ENCODE measurements at regions not wholly inside any gene's neighbourhood (a gene's known extent, or its start where the extent isn't known, plus 50 kb on each side); places are given as distances from the start of the nearest gene placed in this dataset.

DNA sequence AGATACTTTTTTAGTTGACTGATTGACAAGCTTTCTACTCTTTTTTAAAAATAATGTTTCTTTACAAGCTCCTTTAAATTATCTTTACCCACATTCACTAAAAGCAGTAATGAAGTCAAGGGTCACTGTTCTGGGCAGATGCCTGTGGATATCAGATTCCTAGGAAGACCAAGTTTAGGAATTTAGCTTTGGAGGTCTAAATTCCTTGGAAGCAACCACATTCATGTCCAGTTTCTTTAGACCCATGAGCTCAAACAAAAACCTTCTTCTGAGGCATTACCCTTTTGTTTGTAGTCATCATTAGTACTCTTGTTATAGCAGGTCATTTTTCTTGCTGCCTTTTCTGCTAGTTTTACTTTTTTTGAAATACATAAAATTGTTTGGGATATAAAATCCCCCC is 462.9 kb upstream of the JAG1 start:
- H3K9me3 ChIP-seq (ENCODE audit: control insufficient read depth, insufficient read depth, low read length), result no peaks in the 10 kb centered on the region
- no peak overlapping the region for H3K4me3 ChIP-seq (ENCODE audit: low read depth, low read length)
- no peak overlapping the region for H3K9ac ChIP-seq (ENCODE audit: low read depth, low read length)
- no peaks in the 10 kb centered on the region for H3K27me3 ChIP-seq (ENCODE audit: control insufficient read depth, insufficient read depth, low read length)
- H3K4me1 ChIP-seq (ENCODE audit: control insufficient read depth, insufficient read depth, low read length), result no peaks in the 10 kb centered on the region
- no peaks in the 10 kb centered on the region for H3K36me3 ChIP-seq (ENCODE audit: control insufficient read depth, insufficient read depth, low read length)

DNA sequence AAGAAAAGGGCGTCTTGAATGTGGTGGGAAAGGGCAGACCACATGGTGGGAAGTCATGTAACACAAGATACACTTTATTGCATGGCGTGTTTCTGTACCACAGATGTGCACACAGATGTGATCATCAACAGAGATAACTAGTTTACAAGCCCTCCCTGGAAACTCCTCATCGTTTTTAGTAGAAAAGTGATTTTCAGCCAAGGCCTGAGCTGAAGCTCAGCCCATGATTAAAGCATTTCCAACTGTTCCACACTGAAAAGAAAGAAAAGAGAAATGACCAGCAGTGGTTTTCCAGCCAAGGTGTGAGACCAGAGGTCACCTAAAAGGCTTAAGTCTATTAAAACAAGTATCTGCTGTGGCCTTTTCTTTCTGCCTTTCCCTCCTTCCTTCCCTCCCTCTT is 463.9 kb upstream of the JAG1 start:
- H3K27me3 ChIP-seq (ENCODE audit: control insufficient read depth, insufficient read depth, low read length), result no peaks in the 10 kb centered on the region
- no peaks in the 10 kb centered on the region for H3K4me1 ChIP-seq (ENCODE audit: control insufficient read depth, insufficient read depth, low read length)
- no peaks in the 10 kb centered on the region for H3K9me3 ChIP-seq (ENCODE audit: control insufficient read depth, insufficient read depth, low read length)
- no peak overlapping the region for H3K4me3 ChIP-seq (ENCODE audit: low read depth, low read length)
- H3K36me3 ChIP-seq (ENCODE audit: control insufficient read depth, insufficient read depth, low read length), result no peaks in the 10 kb centered on the region
- H3K9ac ChIP-seq (ENCODE audit: low read depth, low read length), result no peak overlapping the region

GRCh38 chr20:11140359-11140758 is 466.6 kb upstream of the JAG1 start:
- no peak overlapping the region for H3K9ac ChIP-seq (ENCODE audit: low read depth, low read length)
- no peaks in the 10 kb centered on the region for H3K27me3 ChIP-seq (ENCODE audit: control insufficient read depth, insufficient read depth, low read length)
- no peaks in the 10 kb centered on the region for H3K9me3 ChIP-seq (ENCODE audit: control insufficient read depth, insufficient read depth, low read length)
- H3K4me1 ChIP-seq (ENCODE audit: control insufficient read depth, insufficient read depth, low read length), result no peaks in the 10 kb centered on the region
- no peak overlapping the region for H3K4me3 ChIP-seq (ENCODE audit: low read depth, low read length)
- no peaks in the 10 kb centered on the region for H3K36me3 ChIP-seq (ENCODE audit: control insufficient read depth, insufficient read depth, low read length)

DNA sequence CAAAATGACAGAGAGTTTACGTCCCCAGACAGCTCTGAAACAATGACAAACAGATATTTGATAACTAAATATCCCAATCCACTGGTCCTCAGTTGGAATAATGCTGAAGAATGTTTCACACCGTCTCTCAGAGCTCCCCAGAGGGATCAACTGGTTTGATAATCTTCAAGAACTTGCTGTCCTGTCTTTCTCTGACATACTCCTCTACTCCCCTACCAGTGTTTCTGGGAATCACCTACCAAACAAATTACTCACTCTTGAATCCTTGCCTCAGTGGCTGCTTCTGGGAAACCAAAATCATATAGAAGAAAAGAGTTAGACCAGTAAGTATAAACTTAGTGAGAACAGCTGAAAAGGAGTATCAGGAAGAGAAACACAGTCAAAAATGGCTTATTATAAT is 469.7 kb upstream of the JAG1 start:
- Histone ChIP-seq H3K27me3 (ENCODE audit: control insufficient read depth, insufficient read depth, low read length) (no peaks in the 10 kb centered on the region), H3K4me3 (ENCODE audit: low read depth, low read length) (no peak overlapping the region), H3K9me3 (ENCODE audit: control insufficient read depth, insufficient read depth, low read length) (no peaks in the 10 kb centered on the region), H3K9ac (ENCODE audit: low read depth, low read length) (no peak overlapping the region), H3K4me1 (ENCODE audit: control insufficient read depth, insufficient read depth, low read length) (no peaks in the 10 kb centered on the region), H3K36me3 (ENCODE audit: control insufficient read depth, insufficient read depth, low read length) (no peaks in the 10 kb centered on the region)

- Histone ChIP-seq H3K27me3 (ENCODE audit: control insufficient read depth, insufficient read depth, low read length) (no peaks in the 10 kb centered on the region), H3K4me1 (ENCODE audit: control insufficient read depth, insufficient read depth, low read length) (no peaks in the 10 kb centered on the region), H3K4me3 (ENCODE audit: low read depth, low read length) (no peak overlapping the region), H3K9ac (ENCODE audit: low read depth, low read length) (no peak overlapping the region), H3K9me3 (ENCODE audit: control insufficient read depth, insufficient read depth, low read length) (no peaks in the 10 kb centered on the region), H3K36me3 (ENCODE audit: control insufficient read depth, insufficient read depth, low read length) (no peaks in the 10 kb centered on the region)
These were observed 470.5 kb upstream of the JAG1 start for GRCh38 chr20:11144114-11144950.

GRCh38 chr20:11145616-11146015 is 471.8 kb upstream of the JAG1 start:
- no peaks in the 10 kb centered on the region for H3K36me3 ChIP-seq (ENCODE audit: control insufficient read depth, insufficient read depth, low read length)
- no peak overlapping the region for H3K9ac ChIP-seq (ENCODE audit: low read depth, low read length)
- no peaks in the 10 kb centered on the region for H3K9me3 ChIP-seq (ENCODE audit: control insufficient read depth, insufficient read depth, low read length)
- H3K27me3 ChIP-seq (ENCODE audit: control insufficient read depth, insufficient read depth, low read length), result no peaks in the 10 kb centered on the region
- H3K4me1 ChIP-seq (ENCODE audit: control insufficient read depth, insufficient read depth, low read length), result no peaks in the 10 kb centered on the region
- H3K4me3 ChIP-seq (ENCODE audit: low read depth, low read length), result no peak overlapping the region

GRCh38 chr20:11153819-11154218 is 480.0 kb upstream of the JAG1 start:
- Histone ChIP-seq H3K9ac (ENCODE audit: low read depth, low read length) (no peak overlapping the region), H3K9me3 (ENCODE audit: control insufficient read depth, insufficient read depth, low read length) (no peaks in the 10 kb centered on the region), H3K4me3 (ENCODE audit: low read depth, low read length) (no peak overlapping the region), H3K36me3 (ENCODE audit: control insufficient read depth, insufficient read depth, low read length) (no peaks in the 10 kb centered on the region), H3K27me3 (ENCODE audit: control insufficient read depth, insufficient read depth, low read length) (no peaks in the 10 kb centered on the region), H3K4me1 (ENCODE audit: control insufficient read depth, insufficient read depth, low read length) (no peaks in the 10 kb centered on the region)

GRCh38 chr20:11155156-11155756 is 481.5 kb upstream of the JAG1 start:
- Histone ChIP-seq H3K9me3 (ENCODE audit: control insufficient read depth, insufficient read depth, low read length) (no peaks in the 10 kb centered on the region), H3K4me3 (ENCODE audit: low read depth, low read length) (no peak overlapping the region), H3K27me3 (ENCODE audit: control insufficient read depth, insufficient read depth, low read length) (no peaks in the 10 kb centered on the region), H3K4me1 (ENCODE audit: control insufficient read depth, insufficient read depth, low read length) (no peaks in the 10 kb centered on the region), H3K36me3 (ENCODE audit: control insufficient read depth, insufficient read depth, low read length) (no peaks in the 10 kb centered on the region), H3K9ac (ENCODE audit: low read depth, low read length) (no peak overlapping the region)

DNA sequence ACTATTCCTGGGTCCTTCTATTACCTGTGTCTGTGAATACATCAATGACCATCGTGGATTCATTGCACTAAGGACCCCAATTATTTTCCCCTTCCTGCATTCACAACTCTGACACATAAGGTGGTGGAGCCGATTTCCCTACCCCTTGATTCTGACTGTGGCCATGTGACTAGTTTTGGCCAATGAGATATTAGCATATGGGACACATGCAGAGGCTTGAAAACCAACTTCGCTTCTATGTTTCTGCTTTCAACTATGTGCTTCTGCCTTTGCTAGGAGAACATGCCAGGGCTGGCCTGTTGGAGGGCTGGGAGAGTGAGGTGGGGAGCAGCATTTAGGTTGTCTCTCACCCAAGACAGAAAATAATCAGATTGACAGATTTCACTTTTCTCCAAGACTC is 483.1 kb upstream of the JAG1 start:
- Histone ChIP-seq H3K27me3 (ENCODE audit: control insufficient read depth, insufficient read depth, low read length) (no peaks in the 10 kb centered on the region), H3K4me1 (ENCODE audit: control insufficient read depth, insufficient read depth, low read length) (no peaks in the 10 kb centered on the region), H3K4me3 (ENCODE audit: low read depth, low read length) (no peak overlapping the region), H3K9ac (ENCODE audit: low read depth, low read length) (no peak overlapping the region), H3K36me3 (ENCODE audit: control insufficient read depth, insufficient read depth, low read length) (no peaks in the 10 kb centered on the region), H3K9me3 (ENCODE audit: control insufficient read depth, insufficient read depth, low read length) (no peaks in the 10 kb centered on the region)

DNA sequence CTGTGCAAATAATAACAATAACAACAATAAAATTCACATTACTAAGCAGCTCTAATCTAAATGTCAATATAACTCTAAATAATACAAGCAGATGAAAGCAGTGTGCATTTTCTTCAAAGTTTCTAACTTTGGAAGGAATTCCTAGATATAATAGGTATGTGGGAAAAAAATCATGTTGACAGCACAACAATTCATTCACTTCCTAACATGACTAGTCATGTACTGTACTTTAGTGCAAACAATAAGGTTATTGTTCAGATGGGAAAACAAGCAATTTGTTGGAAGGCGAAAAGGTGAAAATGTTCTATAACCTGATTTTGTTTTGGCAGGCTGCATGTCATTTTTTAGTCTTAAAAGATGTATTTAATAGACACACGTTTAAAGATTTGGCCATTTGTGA is 484.3 kb upstream of the JAG1 start:
- Histone ChIP-seq H3K36me3 (ENCODE audit: control insufficient read depth, insufficient read depth, low read length) (no peaks in the 10 kb centered on the region), H3K27me3 (ENCODE audit: control insufficient read depth, insufficient read depth, low read length) (no peaks in the 10 kb centered on the region), H3K9me3 (ENCODE audit: control insufficient read depth, insufficient read depth, low read length) (no peaks in the 10 kb centered on the region), H3K4me1 (ENCODE audit: control insufficient read depth, insufficient read depth, low read length) (no peaks in the 10 kb centered on the region), H3K4me3 (ENCODE audit: low read depth, low read length) (no peak overlapping the region), H3K9ac (ENCODE audit: low read depth, low read length) (no peak overlapping the region)

- no peaks in the 10 kb centered on the region for H3K36me3 ChIP-seq (ENCODE audit: control insufficient read depth, insufficient read depth, low read length)
- H3K4me1 ChIP-seq (ENCODE audit: control insufficient read depth, insufficient read depth, low read length), result no peaks in the 10 kb centered on the region
- H3K9ac ChIP-seq (ENCODE audit: low read depth, low read length), result no peak overlapping the region
- H3K27me3 ChIP-seq (ENCODE audit: control insufficient read depth, insufficient read depth, low read length), result no peaks in the 10 kb centered on the region
- no peaks in the 10 kb centered on the region for H3K9me3 ChIP-seq (ENCODE audit: control insufficient read depth, insufficient read depth, low read length)
- no peak overlapping the region for H3K4me3 ChIP-seq (ENCODE audit: low read depth, low read length)
These were observed 484.8 kb upstream of the JAG1 start for GRCh38 chr20:11158589-11158988.

- H3K4me1 ChIP-seq (ENCODE audit: control insufficient read depth, insufficient read depth, low read length), result no peaks in the 10 kb centered on the region
- no peaks in the 10 kb centered on the region for H3K27me3 ChIP-seq (ENCODE audit: control insufficient read depth, insufficient read depth, low read length)
- H3K9ac ChIP-seq (ENCODE audit: low read depth, low read length), result no peak overlapping the region
- no peak overlapping the region for H3K4me3 ChIP-seq (ENCODE audit: low read depth, low read length)
- H3K36me3 ChIP-seq (ENCODE audit: control insufficient read depth, insufficient read depth, low read length), result no peaks in the 10 kb centered on the region
- no peaks in the 10 kb centered on the region for H3K9me3 ChIP-seq (ENCODE audit: control insufficient read depth, insufficient read depth, low read length)
These were observed 485.9 kb upstream of the JAG1 start for GRCh38 chr20:11159728-11160127.
